Keratinocyte (primary cell): ENCODE measurements at regions not wholly inside any gene's neighbourhood (a gene's known extent, or its start where the extent isn't known, plus 50 kb on each side); places are given as distances from the start of the nearest gene placed in this dataset.

Experiments used
- DNase-seq: peaks from one replicate; pipeline ENCODE4 v3.0.0-alpha.2; 2011; ENCODE audit warnings: low read depth, missing footprints, low spot score
- FAIRE-seq: peaks from 2 replicates; lab custom pipeline; 2011; peaks lifted over from hg19 to GRCh38; lab: Jason Lieb, UNC
- H2AFZ ChIP-seq: 2 replicates; pipeline ENCODE4 v1.6.0; 2012; ENCODE audit warnings: low read length, control low read depth, inconsistent platforms; ENCODE audit not compliant: control insufficient read depth
- H3K27ac ChIP-seq: 2 replicates; pipeline ENCODE4 v1.5.1; 2011; ENCODE audit warnings: low read length; ENCODE audit not compliant: control insufficient read depth, insufficient read depth
- H3K27me3 ChIP-seq: 3 replicates; pipeline ENCODE4 v1.6.0; 2011; ENCODE audit warnings: low read length; ENCODE audit not compliant: control insufficient read depth, insufficient read depth; ENCODE audit errors: extremely low read depth
- H3K36me3 ChIP-seq, 2 experiments: 2 replicates in 1 of 2; 3 replicates in 1 of 2; pipeline ENCODE4 v1.5.1; 2011; ENCODE audit warnings: low read length in 2 of 2, mild to moderate bottlenecking in 1 of 2; ENCODE audit not compliant: control insufficient read depth in 2 of 2, insufficient read depth in 2 of 2; ENCODE audit errors: extremely low read depth in 1 of 2
- H3K4me1 ChIP-seq: 3 replicates; pipeline ENCODE4 v1.5.1; 2011; ENCODE audit warnings: low read length; ENCODE audit not compliant: control insufficient read depth, insufficient read depth; ENCODE audit errors: extremely low read depth
- H3K4me2 ChIP-seq: 3 replicates; pipeline ENCODE4 v1.6.0; 2011; ENCODE audit warnings: low read depth, low read length; ENCODE audit not compliant: control insufficient read depth, insufficient read depth; ENCODE audit errors: extremely low read depth
- H3K4me3 ChIP-seq, 3 experiments: fragments of 200-600 bp in 1 of 3; sonication (generic) in 1 of 3; 2 replicates in 2 of 3; 3 replicates in 1 of 3; pipeline ENCODE4 v1.5.1; 2011 to 2016; ENCODE audit warnings: low read length in 3 of 3, mild to moderate bottlenecking in 3 of 3, control low read depth in 2 of 3, inconsistent platforms in 1 of 3, low read depth in 1 of 3, mixed read lengths in 1 of 3, mixed run types in 1 of 3, moderate library complexity in 1 of 3; ENCODE audit not compliant: control insufficient read depth in 2 of 3, insufficient read depth in 2 of 3; ENCODE audit errors: extremely low read depth in 1 of 3
- H3K79me2 ChIP-seq: 2 replicates; pipeline ENCODE4 v1.6.0; 2012; ENCODE audit warnings: low read length; ENCODE audit not compliant: control insufficient read depth, insufficient read depth
- H3K9ac ChIP-seq: 3 replicates; pipeline ENCODE4 v1.6.0; 2011; ENCODE audit warnings: low read length; ENCODE audit not compliant: control insufficient read depth, insufficient read depth; ENCODE audit errors: extremely low read depth
- H3K9me1 ChIP-seq: 3 replicates; pipeline ENCODE4 v1.6.0; 2011; ENCODE audit warnings: low read length; ENCODE audit not compliant: control insufficient read depth, insufficient read depth; ENCODE audit errors: extremely low read depth
- H3K9me3 ChIP-seq: 2 replicates; pipeline ENCODE4 v1.5.1; 2012; ENCODE audit warnings: low read depth, low read length; ENCODE audit not compliant: control insufficient read depth
- H4K20me1 ChIP-seq: 3 replicates; pipeline ENCODE4 v1.6.0; 2011; ENCODE audit warnings: low read length; ENCODE audit not compliant: control insufficient read depth, insufficient read depth; ENCODE audit errors: extremely low read depth
- EZH2 ChIP-seq: IDR thresholded peaks from one replicate; pipeline ENCODE4 v1.6.1; 2012; ENCODE audit warnings: inconsistent platforms, mild to moderate bottlenecking, low read length, moderate library complexity
- dilution Hi-C: fragments of 300-500 bp; cut with MboI; formaldehyde crosslinking; loops from one replicate; pipeline ENCODE4 v1.7.0; 2020; ENCODE audit warnings: low sequenced_read_pairs; ENCODE audit not compliant: extremely low pct_ligation_motif_present
- TF ChIP-seq, protein P1 (sequence below), 3 experiments: IDR thresholded peaks in 1 of 3; conservative IDR thresholded peaks in 1 of 3; optimal IDR thresholded peaks in 1 of 3; 2 replicates in 2 of 3; 3 replicates in 1 of 3; pipeline versions ENCODE3 to v1.5.1; 2011; ENCODE audit warnings: low read length in 3 of 3, mild to moderate bottlenecking in 3 of 3, moderate library complexity in 2 of 3, control low read depth in 1 of 3, inconsistent platforms in 1 of 3; ENCODE audit not compliant: insufficient read depth in 2 of 3; ENCODE audit errors: extremely low read depth in 1 of 3

DNA sequence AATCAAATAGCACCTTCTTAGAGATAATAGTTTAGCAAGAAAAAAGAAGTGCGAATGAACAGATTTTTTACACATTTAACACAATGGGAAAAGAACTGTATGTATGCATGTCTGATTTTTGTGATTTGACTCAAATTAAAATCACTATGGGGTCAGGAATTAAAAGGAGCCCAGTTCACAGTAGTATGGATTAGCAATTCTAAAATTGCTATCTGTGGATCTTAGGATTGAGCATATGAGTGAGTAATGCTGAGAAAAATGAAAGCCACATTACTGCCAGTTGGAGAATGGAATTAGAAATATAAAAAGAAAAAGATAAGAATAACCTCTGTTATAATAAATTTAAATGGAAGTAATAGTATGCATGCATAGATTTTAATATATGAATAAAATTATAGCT lies 386.8 kb upstream of the PLSCR5 start:
- FAIRE-seq (no peak), DNase-seq (no peak)
- dilution Hi-C loops = no loop called here
- Histone ChIP-seq H3K4me1 (no peaks in the 10 kb centered on the region), H3K79me2 (no peaks in the 10 kb centered on the region), H3K4me2 (no peak overlapping the region), H3K9me1 (no peaks in the 10 kb centered on the region), H3K27ac (no peak overlapping the region), H3K36me3 (no peaks in the 10 kb centered on the region), H3K9ac (no peak overlapping the region), H3K9me3 (no peaks in the 10 kb centered on the region), H4K20me1 (no peaks in the 10 kb centered on the region), H3K4me3 (no peak overlapping the region), H3K27me3 (no peaks in the 10 kb centered on the region), H2AFZ (no peak overlapping the region)
- TF ChIP-seq, protein P1, sequence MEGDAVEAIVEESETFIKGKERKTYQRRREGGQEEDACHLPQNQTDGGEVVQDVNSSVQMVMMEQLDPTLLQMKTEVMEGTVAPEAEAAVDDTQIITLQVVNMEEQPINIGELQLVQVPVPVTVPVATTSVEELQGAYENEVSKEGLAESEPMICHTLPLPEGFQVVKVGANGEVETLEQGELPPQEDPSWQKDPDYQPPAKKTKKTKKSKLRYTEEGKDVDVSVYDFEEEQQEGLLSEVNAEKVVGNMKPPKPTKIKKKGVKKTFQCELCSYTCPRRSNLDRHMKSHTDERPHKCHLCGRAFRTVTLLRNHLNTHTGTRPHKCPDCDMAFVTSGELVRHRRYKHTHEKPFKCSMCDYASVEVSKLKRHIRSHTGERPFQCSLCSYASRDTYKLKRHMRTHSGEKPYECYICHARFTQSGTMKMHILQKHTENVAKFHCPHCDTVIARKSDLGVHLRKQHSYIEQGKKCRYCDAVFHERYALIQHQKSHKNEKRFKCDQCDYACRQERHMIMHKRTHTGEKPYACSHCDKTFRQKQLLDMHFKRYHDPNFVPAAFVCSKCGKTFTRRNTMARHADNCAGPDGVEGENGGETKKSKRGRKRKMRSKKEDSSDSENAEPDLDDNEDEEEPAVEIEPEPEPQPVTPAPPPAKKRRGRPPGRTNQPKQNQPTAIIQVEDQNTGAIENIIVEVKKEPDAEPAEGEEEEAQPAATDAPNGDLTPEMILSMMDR (optimal IDR thresholded peaks at IDR 0.05 in 1 of 3, IDR thresholded peaks at IDR 0.05 in 1 of 3, conservative IDR thresholded peaks at IDR 0.05 in 1 of 3; ENCODE audit: extremely low read depth in 1 of 3, insufficient read depth in 2 of 3, low read length in 3 of 3) = no peak
- TF ChIP-seq EZH2 = no peak

DNA sequence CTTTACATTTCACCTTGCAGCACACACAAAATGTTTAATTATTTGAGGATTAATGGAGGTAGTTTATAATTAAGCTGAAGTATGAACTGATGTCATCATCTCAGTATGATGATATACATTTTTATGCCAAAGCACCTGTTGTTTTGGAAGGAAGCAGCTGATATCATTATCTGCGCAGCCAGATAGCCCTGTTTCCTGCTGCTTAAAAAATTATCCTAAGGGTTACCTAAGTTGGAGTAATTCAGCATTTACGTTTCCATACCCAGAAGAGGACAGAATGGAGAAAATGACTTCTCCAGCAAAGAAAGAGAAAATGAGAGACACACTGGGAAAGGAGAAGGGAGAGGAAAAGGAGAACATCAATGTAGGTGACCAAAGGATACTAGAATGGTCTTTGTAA lies 370.3 kb upstream of the PLSCR5 start:
- dilution Hi-C loops = no loop called here
- Histone ChIP-seq H4K20me1 (no peaks in the 10 kb centered on the region), H3K9me1 (no peaks in the 10 kb centered on the region), H3K9me3 (no peaks in the 10 kb centered on the region), H3K27ac (no peak overlapping the region), H3K4me3 (no peak overlapping the region), H3K79me2 (no peaks in the 10 kb centered on the region), H3K27me3 (no peaks in the 10 kb centered on the region), H3K4me1 (no peaks in the 10 kb centered on the region), H3K9ac (no peak overlapping the region), H2AFZ (no peak overlapping the region), H3K4me2 (no peak overlapping the region), H3K36me3 (no peaks in the 10 kb centered on the region)
- TF ChIP-seq EZH2 = no peak
- TF ChIP-seq, protein P1 (optimal IDR thresholded peaks at IDR 0.05 in 1 of 3, IDR thresholded peaks at IDR 0.05 in 1 of 3, conservative IDR thresholded peaks at IDR 0.05 in 1 of 3; ENCODE audit: extremely low read depth in 1 of 3, insufficient read depth in 2 of 3, low read length in 3 of 3) = no peak
- DNase-seq (no peak), FAIRE-seq (no peak)
